HFF-Myc (cell line): ENCODE measurements at regions not wholly inside any gene's neighbourhood (a gene's known extent, or its start where the extent isn't known, plus 50 kb on each side); places are given as distances from the start of the nearest gene placed in this dataset.
A peak's percentile ranks its signal among the peaks of the same experiment; 100 is the strongest.

ENCODE experiments used
- DNase-seq: peaks from one replicate; pipeline ENCODE4 v3.0.0-alpha.2; 2011; ENCODE audit warnings: low read depth; ENCODE audit errors: extremely low read depth
- H3K4me3 ChIP-seq: replicated peaks from 2 replicates; pipeline ENCODE4 v1.5.1; 2011; ENCODE audit warnings: low read depth, mild to moderate bottlenecking, control low read depth, low read length
- TF ChIP-seq, protein P1 (sequence below): IDR thresholded peaks from 2 replicates; pipeline ENCODE4 v1.5.1; 2012; ENCODE audit warnings: mild to moderate bottlenecking, low read depth, low read length, control low read depth; ENCODE audit errors: missing control alignments

DNA sequence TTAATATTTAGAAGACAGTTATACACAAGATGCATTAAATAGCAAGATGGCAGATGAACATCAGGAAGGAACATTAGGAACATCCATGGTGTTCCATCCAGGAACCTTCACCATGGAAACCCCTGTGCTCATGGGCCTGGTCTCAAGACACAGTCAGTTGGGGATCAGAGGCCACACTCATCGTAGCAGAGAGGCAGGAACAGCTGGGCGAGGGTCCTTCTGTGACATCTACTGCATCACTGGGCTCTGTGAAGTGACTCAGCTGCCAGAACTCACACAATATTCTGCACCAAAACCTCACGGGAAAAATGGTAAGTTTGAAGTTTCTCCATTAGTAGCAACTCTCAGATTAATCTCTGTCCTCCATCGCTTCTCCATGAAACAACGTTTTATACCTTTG is 356.6 kb downstream of the PREX1 start:
- DNase-seq, result no peak
- TF ChIP-seq, protein P1, sequence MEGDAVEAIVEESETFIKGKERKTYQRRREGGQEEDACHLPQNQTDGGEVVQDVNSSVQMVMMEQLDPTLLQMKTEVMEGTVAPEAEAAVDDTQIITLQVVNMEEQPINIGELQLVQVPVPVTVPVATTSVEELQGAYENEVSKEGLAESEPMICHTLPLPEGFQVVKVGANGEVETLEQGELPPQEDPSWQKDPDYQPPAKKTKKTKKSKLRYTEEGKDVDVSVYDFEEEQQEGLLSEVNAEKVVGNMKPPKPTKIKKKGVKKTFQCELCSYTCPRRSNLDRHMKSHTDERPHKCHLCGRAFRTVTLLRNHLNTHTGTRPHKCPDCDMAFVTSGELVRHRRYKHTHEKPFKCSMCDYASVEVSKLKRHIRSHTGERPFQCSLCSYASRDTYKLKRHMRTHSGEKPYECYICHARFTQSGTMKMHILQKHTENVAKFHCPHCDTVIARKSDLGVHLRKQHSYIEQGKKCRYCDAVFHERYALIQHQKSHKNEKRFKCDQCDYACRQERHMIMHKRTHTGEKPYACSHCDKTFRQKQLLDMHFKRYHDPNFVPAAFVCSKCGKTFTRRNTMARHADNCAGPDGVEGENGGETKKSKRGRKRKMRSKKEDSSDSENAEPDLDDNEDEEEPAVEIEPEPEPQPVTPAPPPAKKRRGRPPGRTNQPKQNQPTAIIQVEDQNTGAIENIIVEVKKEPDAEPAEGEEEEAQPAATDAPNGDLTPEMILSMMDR, result no peak
- no peak overlapping the region for H3K4me3 ChIP-seq

DNA sequence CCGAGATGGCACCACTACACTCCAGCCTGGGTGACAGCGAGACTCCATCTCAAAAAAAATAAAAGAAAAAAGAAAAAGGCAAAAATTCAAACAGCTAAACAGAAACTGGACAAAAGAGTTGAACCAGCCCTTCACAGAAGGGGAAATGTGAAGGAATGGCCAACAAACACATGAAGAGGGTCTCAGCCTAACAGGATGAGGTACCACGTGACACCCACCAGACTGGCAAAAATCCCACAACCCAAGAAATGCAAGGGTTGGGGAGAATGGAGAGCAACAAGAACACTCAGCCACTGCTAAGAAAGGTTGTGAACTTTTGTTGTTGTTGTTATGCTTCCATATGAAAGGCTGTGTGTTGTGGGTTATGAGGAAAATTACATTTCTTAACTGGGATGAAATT is 357.7 kb downstream of the PREX1 start:
- TF ChIP-seq, protein P1, result no peak
- no peak for DNase-seq
- no peak overlapping the region for H3K4me3 ChIP-seq

DNA sequence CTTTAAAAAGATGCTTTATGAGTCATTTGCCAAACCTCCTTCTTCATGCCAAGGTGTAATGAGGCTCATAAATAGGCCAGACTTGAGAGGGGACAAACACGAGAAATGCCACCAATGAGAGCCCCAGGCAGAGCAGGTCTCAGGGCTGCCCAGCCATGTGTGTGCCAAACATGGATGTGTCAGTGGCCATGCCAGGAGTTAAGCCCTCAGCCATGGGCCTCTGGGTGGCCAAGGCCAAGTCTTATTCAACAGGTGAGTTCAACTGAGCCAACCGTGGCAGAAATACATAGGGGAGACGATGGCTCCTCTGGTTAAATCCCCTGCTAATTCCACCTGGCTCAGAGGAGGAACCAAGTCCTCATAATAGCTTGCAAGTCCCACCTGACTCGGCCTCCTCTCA is 358.8 kb downstream of the PREX1 start:
- TF ChIP-seq, protein P1, result no peak
- DNase-seq, result no peak
- no peak overlapping the region for H3K4me3 ChIP-seq

DNA sequence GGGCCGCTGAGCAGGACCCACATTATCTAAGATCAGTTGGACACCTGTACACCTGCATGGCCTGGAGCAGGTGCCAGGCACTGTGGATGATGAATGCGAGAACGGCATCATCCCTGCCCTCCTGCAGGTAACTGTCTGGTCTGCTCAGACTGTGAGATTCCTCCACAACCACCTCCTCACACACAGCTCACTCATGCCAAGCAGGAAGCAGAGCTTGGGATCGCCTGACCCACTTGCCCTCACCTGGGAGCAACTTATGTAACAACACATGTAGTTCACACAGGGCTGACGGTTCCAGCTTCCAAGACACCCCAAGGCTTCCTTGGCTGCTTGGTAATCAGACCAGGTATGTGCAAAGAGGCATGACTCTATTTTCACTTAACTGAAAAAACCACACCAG is 359.2 kb downstream of the PREX1 start:
- no peak for DNase-seq
- TF ChIP-seq, protein P1, result no peak
- H3K4me3 ChIP-seq, result no peak overlapping the region

DNA sequence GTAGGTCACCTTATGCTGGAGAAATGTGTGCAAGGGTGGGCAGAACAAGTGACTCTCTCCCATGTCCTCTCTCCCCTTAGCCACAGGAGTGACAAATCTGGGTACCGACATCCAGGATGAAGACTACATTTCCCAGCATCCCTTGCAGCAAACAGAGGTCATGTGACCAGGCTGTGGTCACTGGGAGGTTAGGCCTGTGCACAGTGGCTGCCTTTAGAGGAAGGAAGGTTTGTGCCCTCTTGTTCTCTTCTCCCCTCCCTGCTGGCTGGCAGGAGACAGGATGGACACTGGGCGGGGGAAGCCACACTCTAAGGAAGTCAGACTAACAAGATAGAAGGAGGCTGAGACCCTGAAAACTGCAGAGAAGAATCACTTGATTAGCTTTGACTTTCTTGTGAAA is 360.2 kb downstream of the PREX1 start:
- no peak for DNase-seq
- TF ChIP-seq, protein P1, result no peak

DNA sequence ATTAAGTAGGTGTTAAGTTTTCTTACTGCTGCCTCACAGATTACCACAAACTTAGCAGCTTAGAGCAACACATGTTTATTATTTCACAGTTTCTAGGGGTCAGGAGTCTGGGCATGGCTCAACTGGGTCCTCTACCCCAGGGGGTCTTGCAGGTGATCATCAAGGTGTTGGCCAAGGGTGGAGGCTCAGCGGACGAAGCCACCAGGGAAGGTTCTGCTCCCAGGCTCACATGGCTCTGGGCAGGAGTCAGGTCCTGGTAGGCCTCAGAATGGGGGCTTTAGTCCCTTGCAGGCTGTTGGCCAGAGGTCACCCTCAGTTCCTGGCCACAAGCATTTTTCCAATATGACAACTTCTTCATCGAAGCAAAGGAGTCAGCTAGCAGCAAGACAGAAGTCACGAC is 362.5 kb downstream of the PREX1 start:
- TF ChIP-seq, protein P1, result no peak
- H3K4me3 ChIP-seq, result no peak overlapping the region
- DNase-seq, result no peak

More for the DNA sequence above, 360.2 kb downstream of the PREX1 start:
- no peak overlapping the region for H3K4me3 ChIP-seq

DNA sequence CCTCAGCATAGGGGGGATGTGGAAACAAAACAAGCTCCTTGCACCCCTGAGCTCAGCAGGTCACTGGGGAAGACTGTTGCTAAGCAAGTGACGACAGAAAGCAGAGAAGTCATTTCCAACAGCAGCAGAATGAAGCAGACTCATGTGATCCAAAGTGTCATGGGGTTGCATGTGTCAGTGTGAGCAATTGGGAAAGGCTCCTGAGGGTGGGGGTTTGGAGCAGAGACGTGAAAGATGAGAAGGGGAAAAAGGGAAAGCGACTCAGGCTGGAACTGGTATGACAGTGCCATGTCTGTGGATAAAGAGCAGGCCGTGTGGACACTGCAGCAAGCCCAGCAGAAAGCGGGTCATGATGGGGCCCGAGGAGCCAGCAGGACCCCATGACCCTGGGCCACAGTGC is 363.9 kb downstream of the PREX1 start:
- DNase-seq, result peak; percentile 5
- H3K4me3 ChIP-seq, result no peak overlapping the region
- TF ChIP-seq, protein P1, result no peak
